HG03342 (cell line): ENCODE measurements at regions not wholly inside any gene's neighbourhood (a gene's known extent, or its start where the extent isn't known, plus 50 kb on each side); places are given as distances from the start of the nearest gene placed in this dataset.
"Not testable (repeated sequence)": the region's sequence is repeated elsewhere in the genome, so short reads cannot be mapped to it uniquely, and the experiment has no call there.

Source experiments
- ATAC-seq: cut with Tn5 transposase; IDR thresholded peaks from one replicate; pipeline ENCODE4 v1.9.1; 2021; ENCODE audit warnings: mild to moderate bottlenecking, moderate library complexity; ENCODE audit not compliant: unreplicated experiment

GRCh38 chr9:108270051-108270450, 585.7 kb downstream of the ACTL7B start:
- ATAC-seq: no peak

- no peak for ATAC-seq
These were observed 586.4 kb downstream of the ACTL7B start for GRCh38 chr9:108269371-108269770.

GRCh38 chr9:108265065-108265464, 590.7 kb downstream of the ACTL7B start:
- no peak for ATAC-seq

- no peak for ATAC-seq
These were observed 591.7 kb downstream of the ACTL7B start for GRCh38 chr9:108264093-108264492.

GRCh38 chr9:108262836-108263235, 593.0 kb downstream of the ACTL7B start:
- no peak for ATAC-seq

GRCh38 chr9:108259917-108260675, 595.7 kb downstream of the ACTL7B start:
- no peak for ATAC-seq

- ATAC-seq: no peak
These were observed 597.1 kb downstream of the ACTL7B start for GRCh38 chr9:108258640-108259039.

- ATAC-seq: no peak
These were observed 598.4 kb downstream of the ACTL7B start for GRCh38 chr9:108257382-108257781.

- no peak for ATAC-seq
These were observed 601.5 kb downstream of the ACTL7B start for GRCh38 chr9:108254236-108254635.

- not testable (repeated sequence) for ATAC-seq
These were observed 608.4 kb downstream of the ACTL7B start for GRCh38 chr9:108247391-108247790.

GRCh38 chr9:108245901-108246300, 609.9 kb downstream of the ACTL7B start:
- ATAC-seq: no peak

- ATAC-seq: no peak
These were observed 610.5 kb downstream of the ACTL7B start for GRCh38 chr9:108245331-108245730.

- no peak for ATAC-seq
These were observed 611.1 kb downstream of the ACTL7B start for GRCh38 chr9:108244686-108245085.

GRCh38 chr9:108241384-108242073, 614.3 kb downstream of the ACTL7B start:
- ATAC-seq: no peak

GRCh38 chr9:108239696-108240321, 616.0 kb downstream of the ACTL7B start:
- no peak for ATAC-seq

GRCh38 chr9:108235609-108236008, 620.2 kb downstream of the ACTL7B start:
- ATAC-seq: no peak

- ATAC-seq: no peak
These were observed 621.0 kb downstream of the ACTL7B start for GRCh38 chr9:108234811-108235210.

GRCh38 chr9:108225149-108225800, 630.5 kb downstream of the ACTL7B start:
- no peak for ATAC-seq

- no peak for ATAC-seq
These were observed 631.1 kb downstream of the ACTL7B start for GRCh38 chr9:108224716-108225115.

GRCh38 chr9:108219664-108220063, 636.1 kb downstream of the ACTL7B start:
- ATAC-seq: no peak
